ENCODE measurements at regions not wholly inside any gene's neighbourhood (a gene's known extent, or its start where the extent isn't known, plus 50 kb on each side); places are given as distances from the start of the nearest gene placed in this dataset.

DNA sequence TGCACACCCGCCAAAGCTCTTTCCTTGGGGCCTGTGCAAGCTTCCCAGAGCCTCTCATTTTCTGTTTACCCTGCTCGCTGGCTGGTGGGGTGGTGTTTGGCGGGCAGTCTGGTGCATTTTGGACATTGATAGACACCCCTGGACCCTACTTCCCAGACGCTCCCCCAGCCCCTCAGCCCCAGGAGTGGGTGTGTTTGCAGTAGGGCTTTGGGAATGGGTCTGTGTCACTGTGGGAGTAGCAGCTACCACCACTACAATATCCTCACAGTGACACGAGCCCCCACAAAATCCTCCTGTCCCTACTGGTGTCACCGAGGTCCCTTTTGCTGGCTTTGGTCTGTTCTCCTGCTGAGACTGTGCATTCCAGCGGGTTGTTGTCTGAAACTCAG is 371.3 kb downstream of the TMEM121 start:
- no peak for TF ChIP-seq CTCF (IDR thresholded peaks at IDR 0.05; ENCODE audit: low read depth, low read length, missing input control)
- TF ChIP-seq YY1 (IDR thresholded peaks at IDR 0.05) = no peak
- TF ChIP-seq RAD21 (IDR thresholded peaks at IDR 0.05) = no peak
- TF ChIP-seq EGR1 (IDR thresholded peaks at IDR 0.05; ENCODE audit: low read depth in 2 of 2) = no peak
- no peak for TF ChIP-seq GABPA (IDR thresholded peaks at IDR 0.05 in 1 of 2, conservative IDR thresholded peaks at IDR 0.05 in 1 of 2)
- TF ChIP-seq, protein P1, sequence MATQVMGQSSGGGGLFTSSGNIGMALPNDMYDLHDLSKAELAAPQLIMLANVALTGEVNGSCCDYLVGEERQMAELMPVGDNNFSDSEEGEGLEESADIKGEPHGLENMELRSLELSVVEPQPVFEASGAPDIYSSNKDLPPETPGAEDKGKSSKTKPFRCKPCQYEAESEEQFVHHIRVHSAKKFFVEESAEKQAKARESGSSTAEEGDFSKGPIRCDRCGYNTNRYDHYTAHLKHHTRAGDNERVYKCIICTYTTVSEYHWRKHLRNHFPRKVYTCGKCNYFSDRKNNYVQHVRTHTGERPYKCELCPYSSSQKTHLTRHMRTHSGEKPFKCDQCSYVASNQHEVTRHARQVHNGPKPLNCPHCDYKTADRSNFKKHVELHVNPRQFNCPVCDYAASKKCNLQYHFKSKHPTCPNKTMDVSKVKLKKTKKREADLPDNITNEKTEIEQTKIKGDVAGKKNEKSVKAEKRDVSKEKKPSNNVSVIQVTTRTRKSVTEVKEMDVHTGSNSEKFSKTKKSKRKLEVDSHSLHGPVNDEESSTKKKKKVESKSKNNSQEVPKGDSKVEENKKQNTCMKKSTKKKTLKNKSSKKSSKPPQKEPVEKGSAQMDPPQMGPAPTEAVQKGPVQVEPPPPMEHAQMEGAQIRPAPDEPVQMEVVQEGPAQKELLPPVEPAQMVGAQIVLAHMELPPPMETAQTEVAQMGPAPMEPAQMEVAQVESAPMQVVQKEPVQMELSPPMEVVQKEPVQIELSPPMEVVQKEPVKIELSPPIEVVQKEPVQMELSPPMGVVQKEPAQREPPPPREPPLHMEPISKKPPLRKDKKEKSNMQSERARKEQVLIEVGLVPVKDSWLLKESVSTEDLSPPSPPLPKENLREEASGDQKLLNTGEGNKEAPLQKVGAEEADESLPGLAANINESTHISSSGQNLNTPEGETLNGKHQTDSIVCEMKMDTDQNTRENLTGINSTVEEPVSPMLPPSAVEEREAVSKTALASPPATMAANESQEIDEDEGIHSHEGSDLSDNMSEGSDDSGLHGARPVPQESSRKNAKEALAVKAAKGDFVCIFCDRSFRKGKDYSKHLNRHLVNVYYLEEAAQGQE (IDR thresholded peaks at IDR 0.05) = no peak
- no peak for TF ChIP-seq TAF1 (conservative IDR thresholded peaks at IDR 0.05)
- TF ChIP-seq MAX (IDR thresholded peaks at IDR 0.05) = no peak
- no peak for TF ChIP-seq JUND (IDR thresholded peaks at IDR 0.05)
- no peak for TF ChIP-seq SP1 (IDR thresholded peaks at IDR 0.05)
- TF ChIP-seq, protein P2, sequence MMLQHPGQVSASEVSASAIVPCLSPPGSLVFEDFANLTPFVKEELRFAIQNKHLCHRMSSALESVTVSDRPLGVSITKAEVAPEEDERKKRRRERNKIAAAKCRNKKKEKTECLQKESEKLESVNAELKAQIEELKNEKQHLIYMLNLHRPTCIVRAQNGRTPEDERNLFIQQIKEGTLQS (IDR thresholded peaks at IDR 0.05) = no peak
- TF ChIP-seq FOXA2 (IDR thresholded peaks at IDR 0.05) = no peak
- TF ChIP-seq, protein P3, sequence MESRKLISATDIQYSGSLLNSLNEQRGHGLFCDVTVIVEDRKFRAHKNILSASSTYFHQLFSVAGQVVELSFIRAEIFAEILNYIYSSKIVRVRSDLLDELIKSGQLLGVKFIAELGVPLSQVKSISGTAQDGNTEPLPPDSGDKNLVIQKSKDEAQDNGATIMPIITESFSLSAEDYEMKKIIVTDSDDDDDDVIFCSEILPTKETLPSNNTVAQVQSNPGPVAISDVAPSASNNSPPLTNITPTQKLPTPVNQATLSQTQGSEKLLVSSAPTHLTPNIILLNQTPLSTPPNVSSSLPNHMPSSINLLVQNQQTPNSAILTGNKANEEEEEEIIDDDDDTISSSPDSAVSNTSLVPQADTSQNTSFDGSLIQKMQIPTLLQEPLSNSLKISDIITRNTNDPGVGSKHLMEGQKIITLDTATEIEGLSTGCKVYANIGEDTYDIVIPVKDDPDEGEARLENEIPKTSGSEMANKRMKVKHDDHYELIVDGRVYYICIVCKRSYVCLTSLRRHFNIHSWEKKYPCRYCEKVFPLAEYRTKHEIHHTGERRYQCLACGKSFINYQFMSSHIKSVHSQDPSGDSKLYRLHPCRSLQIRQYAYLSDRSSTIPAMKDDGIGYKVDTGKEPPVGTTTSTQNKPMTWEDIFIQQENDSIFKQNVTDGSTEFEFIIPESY (IDR thresholded peaks at IDR 0.05) = no peak
- TF ChIP-seq FOXA1 (IDR thresholded peaks at IDR 0.05) = no peak
